NK-92 (cell line): ENCODE measurements at regions not wholly inside any gene's neighbourhood (a gene's known extent, or its start where the extent isn't known, plus 50 kb on each side); places are given as distances from the start of the nearest gene placed in this dataset.
"Not testable (repeated sequence)": the region's sequence is repeated elsewhere in the genome, so short reads cannot be mapped to it uniquely, and the experiment has no call there.

ENCODE experiments used
- DNase-seq: peaks from one replicate; lab custom pipeline; 2025; ENCODE audit not compliant: unreplicated experiment; lab: John Stamatoyannopoulos, UW

DNA sequence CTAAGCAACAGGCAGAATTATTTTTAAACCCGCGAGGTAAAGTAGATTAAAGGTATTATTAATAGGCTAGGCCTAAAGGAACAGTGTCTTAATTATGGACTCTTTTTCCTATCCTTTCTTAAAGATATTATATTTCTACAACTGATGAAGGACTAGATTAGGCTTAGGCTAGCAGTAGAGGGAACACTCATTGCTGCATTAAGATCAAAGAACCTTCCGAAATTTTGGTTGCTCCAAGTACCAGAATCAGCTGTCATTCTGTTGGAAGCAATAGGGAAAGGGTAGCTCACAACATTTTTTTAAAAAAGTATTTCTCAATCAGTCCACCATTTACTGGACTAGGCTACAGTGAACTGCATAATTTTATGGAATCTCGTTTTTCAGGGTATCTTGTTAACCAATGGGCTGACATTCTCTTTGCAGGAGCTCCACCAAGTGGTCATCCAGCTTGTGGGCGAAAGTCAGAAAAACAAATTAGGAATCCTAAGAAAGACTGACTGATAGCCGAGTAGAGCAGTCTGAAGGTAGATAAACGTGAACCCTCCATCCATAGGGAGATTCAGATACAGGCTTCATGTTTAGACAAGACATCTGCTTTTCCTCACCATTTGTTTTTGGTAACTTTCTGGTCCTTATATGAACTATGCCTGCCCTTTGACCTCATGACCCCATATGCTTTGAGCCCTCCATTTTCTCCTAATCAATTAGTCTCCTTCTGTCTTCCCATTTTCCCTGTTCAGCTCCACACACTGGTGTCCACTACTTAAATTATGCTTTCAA lies 103.6 kb upstream of the CHD1 start:
- no peak for DNase-seq

DNA sequence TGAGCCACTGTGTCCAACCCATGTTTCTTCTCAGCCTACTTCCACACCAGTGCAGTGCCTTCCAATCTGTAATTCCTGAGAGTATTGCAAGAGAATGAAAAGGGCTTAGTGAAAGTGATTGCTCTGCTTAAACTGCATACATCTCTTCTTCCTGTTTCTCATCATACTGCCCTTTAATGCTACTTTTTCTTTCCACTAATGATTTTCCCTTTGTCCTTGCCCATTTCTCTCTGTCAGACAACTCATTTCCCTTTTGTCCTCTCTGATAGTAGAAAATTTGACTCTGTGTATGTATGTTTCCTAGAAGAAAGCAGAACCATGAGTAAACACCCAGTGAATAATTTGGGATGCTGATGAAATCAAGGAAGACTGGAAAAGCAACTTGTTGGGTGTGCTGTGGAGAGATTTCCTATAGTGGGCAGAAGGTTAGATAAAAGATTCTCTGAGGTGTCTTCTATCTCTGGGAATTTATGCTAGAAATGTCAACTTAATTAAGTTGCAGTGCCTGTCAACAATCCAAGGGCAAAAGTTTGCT lies 102.2 kb upstream of the CHD1 start:
- DNase-seq, result no peak

DNA sequence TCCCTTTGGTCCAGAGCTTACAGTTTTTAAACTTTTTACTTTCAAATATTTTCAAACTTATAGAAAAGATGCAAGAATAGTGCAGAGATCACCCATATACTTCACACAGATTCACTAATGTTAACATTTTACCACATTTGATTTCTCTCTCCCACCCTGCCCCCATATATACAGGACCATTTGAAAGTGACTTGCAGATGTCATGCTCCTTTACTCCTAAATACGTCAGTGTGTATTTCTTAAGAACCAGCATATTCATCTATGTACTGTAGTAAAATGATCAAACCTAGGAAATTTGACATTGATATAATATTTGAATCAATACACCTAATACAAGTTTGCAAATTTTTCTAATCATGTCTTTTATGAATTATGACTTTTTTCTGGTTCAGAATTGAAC lies 100.4 kb upstream of the CHD1 start:
- DNase-seq, result no peak

DNA sequence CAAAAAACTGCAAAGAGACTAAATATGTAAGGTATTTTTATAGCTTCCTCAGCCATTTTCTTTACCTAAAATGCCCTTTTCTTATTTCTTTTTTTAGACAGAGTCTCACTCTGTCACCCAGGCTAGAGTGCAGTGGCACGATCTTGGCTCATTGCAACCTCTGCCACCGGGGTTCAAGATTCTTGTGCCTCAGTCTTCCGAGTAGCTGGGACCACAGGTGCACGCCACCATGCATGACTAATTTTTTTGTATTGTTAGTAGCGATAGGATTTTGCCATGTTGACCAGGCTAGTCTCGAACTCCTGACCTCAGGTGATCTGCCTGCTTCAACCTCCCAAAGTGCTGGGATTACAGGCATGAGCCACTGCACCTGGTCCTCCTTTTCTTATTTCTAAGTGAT lies 99.4 kb upstream of the CHD1 start:
- not testable (repeated sequence) for DNase-seq

DNA sequence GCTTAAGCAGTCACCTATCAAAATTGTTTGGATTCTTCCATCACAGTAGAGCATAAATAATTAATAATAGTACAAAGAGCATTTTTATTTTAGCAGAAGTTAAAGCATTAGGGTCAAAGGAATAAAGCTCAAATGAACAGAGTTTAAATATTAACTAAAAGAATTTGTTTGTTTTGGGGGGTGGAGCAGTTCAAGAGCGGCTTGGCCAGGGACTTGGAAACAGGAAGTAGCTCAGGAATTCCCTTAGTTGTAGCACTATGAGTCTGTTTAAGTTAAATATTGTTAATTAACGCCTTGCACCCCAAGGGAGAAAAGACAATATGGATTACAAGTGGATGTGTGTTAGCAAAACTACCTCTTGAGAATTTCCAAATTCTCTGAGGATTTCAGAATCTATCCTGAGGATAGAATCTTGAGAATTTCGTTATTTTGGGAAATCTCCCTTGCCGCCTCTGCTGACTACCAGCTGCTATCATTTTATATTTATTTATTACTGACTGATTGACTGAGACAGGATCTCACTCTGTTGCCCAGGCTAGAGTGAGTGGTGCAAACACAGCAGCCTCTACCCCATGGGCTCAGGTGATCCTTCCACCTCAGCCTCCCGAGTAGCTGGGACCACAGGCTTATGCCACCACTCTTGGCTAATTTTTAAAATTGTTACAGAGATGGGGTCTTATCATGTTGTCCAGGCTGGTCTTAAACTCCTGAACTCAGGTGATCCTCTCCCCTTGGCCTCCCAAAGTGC lies 96.7 kb upstream of the CHD1 start:
- DNase-seq, result no peak

DNA sequence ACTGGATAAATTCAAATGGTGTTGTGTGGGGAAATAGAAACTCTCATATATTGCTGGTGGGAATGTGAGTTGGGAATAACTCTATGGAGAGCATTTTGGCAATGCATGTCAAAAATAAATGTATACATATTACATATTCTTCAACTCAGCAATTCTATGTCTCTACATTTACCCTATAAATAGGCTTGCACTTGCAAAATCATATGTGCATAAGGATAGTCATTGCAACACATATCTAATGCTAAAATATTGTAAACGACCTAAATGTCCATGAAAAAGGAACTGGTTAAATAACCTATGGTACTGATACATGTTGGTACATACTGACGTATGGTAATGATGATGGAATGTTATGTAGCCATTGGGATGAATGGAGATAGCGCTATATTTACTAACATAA lies 94.5 kb upstream of the CHD1 start:
- no peak for DNase-seq

DNA sequence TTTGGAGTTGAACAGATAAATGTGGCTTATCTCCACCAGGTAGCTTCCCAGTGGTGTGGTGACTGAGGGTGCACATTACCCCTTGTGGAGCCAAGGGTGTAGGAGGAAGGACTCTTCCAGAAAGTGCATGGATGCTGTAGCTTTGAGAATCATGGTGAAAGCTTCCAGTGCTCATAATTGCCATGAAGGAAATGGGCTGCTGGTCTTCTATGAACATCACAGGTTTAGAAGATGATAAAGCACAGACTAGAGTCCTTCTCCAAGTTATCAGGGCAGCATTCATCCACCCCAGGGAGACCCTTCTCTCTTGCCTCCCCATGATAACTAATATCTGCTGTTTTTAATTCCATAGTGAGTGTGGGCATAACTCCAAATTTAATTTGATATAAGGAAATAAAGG lies 93.4 kb upstream of the CHD1 start:
- DNase-seq, result no peak

DNA sequence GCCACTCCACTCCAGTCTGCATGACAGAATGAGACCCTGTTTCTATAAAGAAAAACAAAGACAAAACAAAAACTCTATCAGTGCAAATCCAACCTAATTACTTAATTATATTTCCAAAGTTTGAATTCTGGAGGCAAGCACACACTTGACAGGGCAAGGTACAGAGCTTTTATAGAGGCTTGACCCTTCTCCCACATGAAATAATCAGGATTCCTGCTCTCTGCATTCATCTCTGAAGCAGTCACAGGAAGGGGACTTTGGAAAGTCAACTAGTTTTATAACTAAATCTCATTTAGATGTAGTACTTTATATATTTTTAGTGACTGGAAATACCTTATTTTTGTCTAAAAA lies 91.9 kb upstream of the CHD1 start:
- DNase-seq, result no peak

DNA sequence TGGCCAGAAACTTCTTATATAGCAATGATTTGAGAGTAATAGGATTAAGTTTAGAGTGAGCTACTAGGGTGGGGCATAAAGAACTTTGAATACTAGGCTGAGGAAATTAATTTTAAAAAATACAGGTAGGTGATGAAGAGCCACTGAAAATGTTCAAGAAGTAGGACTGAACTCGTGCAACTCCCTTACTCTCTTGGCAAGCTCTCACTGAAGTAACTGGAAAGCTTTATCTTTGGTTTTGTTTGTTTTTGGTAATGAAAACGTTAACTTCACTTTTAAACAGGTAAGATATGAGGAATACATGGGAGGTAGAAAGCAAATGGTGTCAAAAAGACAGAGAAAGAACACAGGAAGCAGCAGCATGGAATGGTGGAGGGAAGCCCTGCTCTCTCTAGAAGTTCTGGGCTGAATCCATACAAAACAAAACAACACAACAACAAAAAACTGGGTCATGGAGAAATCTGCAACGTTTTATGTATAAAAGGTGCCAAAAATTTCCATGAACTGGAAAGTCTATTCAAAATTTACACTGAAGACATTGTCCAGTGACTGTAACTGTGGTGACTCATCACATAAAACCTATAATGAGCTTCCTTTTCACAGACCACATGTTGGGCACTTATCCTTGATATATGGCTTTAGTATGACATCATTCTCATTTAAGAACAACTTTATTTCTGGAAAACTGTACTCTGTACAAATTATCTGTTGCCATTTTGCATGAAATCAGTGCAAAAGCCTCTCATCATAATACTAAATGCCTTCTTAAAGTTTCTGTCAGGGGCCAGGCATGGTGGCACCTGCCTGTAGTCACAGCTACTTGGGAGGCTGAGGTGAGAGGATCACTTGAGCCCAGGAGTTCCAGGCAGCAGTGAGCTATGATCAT lies 91.2 kb upstream of the CHD1 start:
- DNase-seq, result no peak

DNA sequence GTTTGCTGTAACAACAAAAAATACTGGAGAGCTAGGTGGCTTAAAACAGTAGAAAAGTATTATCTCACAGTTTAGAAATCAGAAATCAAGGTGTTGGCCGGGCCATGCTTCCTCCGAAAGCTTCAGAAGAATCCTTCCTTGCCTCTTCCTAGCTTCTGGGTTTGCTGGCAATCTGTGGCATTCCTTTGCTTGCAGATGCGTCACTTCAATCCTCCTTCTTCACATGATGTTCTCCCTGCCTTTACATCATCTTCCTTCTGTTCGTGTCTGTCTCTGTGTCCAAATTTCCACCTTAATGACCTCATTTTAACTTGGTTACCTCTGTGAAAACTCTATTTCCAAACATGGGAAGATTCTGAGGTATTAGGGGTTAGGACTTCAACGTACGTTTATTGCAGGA lies 90.4 kb upstream of the CHD1 start:
- no peak for DNase-seq

DNA sequence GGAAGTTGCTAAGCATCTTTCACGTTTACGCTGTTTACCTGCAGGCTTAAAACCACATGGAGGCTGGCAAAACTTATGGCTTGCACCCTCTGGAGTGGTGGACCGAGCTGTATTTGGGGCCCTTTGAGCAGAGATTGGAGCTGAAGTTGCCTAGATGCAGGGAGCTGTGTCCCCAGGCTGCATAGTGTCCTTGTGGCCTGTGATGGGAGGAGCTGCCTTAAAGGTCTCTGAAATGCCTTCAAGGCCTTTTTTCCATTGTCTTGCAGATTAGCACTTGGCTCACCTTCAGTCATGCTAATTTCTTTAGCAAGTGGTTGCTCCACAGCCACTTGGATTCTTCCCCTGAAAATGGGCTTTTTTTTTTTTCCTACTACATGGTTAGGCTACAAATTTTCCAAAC lies 81.5 kb upstream of the CHD1 start:
- DNase-seq, result no peak

DNA sequence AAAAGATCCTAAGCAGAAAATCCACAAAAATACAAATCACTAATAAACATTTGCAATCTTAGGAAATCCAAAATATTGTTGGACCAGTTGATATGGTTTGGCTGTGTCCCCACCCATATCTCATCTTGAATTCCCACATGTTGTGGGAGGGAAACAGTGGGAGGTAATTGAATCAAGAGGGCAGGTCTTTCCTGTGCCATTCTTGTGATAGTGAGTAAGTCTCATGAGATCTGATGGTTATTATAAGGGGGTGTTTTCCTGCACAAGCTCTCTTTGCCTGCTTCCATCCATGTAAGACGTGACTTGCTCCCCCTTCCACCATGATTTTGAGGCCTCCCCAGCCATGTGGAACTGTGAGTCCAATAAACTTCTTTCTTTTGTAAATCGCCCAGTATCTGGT lies 79.2 kb upstream of the CHD1 start:
- not testable (repeated sequence) for DNase-seq

DNA sequence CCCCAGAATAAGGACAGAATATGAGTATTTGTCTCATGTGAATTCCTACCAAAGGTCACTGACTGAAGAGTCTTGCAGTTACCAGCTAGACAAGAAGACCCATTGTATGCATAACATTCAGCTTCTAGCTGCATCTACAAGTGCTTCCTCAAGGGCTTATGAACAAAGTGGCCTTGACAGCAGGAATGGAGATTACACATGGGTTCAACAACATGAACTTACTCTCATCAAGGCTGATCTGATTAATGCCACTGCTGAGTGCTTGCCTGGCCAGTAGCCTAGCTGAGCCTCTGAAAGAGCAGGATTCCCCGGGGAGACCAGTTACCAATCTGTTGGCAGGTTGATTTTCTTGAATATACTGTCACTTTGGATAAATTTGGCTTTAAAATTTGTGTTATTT lies 76.7 kb upstream of the CHD1 start:
- DNase-seq, result no peak

DNA sequence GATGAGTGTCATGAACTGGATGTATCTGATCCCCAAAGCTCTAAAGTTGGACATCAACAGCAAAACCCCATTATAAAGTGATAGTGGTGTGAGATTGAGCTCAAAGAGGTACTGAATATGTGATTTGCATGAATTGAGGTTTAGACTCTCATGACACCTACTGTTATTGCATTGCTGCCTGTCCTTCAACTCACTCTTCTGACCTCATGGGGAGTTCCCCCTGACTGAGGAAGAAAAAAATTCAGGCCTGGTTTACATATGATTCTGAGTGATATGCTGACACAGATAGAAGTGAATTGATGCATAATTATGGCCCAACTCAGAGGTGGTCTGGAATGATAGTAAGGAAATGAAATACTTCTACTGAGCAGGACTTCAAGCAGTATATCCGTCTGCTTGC lies 76.2 kb upstream of the CHD1 start:
- no peak for DNase-seq

DNA sequence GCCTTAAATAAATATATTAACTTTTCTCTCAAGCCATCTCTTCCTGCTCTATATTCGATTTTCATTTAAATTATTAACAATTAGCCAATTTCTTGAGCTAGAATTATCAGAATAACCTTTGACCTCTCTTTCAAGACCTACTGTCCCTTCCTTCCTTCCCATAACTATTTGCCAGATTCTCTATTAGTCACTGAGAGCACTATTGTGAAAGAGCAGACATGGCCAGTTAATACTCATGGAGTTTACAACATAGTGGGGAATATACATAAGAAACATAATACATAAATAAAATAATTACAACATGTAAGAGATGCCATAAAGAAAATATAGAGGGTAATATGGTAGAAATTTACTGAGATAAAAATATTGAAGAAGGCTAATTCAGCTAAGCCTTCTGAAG lies 72.1 kb upstream of the CHD1 start:
- no peak for DNase-seq

DNA sequence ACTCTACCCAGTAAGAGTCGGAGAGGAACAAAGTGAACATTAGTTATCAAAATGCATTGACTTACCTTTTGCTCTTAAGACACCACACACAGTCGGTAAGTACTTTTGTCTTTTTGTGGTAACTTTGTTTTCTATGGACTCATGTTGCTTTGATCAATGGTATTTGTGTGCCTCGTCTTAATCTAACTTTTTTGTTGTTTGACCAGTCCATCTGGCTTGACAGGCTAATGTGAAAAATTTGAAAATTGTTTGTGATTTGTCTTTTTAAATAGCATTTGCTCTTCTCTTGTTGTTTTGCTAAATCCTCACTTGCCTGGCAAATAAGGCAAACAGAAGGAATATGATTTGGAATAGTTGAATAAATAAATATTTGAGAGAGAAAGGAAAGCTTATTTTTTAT lies 71.4 kb upstream of the CHD1 start:
- no peak for DNase-seq

DNA sequence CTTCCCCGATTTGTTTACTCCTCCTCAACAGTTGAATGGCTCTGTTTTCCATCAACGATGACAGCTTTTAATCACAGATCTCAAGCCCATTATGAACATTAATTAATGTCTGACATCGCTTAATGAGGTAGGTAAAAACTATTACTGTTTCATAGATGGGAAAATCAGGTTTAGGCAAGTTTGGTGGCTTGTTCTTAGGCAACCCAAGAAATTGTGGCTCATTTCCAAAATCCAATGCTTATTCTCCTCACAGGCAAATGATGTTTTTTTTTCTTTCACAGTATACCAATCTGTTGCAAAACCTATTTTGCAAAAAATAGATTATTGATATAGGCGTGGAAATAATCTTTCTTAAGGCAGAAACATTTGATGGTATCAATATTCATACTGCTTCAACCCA lies 70.8 kb upstream of the CHD1 start:
- no peak for DNase-seq

DNA sequence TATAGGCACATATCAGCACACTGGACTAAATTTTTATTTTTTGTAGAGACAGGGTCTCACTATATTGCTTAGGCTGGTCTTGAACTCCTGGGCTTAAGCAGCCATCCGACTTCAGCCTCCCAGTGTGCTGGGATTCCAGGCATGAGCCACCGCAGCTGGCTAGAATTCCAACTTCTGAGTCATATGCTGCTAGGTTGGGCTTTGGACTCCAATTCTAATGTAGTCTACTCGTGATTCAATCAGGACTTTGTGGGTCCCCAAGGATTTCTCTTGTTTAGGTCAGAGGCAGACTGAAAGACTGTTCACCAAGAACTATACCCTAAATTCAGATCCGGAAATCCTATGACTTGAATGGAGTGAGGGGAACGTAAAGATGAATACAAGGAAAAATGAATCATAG lies 68.2 kb upstream of the CHD1 start:
- no peak for DNase-seq

DNA sequence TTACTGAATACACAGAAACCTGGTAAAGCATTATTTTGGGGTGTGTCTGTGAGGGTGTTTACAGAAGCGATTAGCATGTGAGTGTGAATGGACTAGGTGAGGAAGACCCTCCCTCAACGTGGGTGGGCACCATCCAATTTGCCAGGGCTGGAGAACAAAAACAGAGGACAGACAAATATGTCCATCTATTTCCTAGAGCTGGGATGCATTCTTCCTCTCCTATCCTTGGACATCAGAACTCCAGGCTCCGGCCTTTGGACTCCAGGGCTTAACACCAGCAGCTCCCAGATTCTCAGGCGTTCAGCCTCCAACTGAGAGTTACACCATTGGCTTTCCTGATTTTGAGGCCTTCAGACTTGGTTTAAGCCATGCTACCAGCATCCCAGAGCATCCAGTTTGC lies 65.8 kb upstream of the CHD1 start:
- DNase-seq, result no peak

DNA sequence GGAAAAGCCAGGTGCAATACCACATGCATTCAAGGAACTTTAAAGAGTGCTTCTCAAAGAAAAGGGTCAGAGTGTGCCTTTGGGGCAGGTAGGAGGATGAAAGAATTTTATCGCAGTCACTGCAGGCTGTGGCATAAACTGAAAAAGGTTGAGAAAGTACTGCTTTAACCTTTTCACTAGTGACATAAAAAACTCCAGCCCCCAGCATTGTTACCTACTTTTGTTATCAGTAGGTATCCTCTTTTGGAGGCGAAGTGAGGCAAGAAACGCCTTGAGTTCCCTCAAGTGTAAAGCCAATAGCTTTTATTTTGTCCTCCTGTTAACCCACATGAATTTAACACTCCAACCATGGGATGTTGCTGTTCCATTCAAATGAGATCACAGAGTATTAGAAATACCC lies 64.7 kb upstream of the CHD1 start:
- DNase-seq, result no peak

DNA sequence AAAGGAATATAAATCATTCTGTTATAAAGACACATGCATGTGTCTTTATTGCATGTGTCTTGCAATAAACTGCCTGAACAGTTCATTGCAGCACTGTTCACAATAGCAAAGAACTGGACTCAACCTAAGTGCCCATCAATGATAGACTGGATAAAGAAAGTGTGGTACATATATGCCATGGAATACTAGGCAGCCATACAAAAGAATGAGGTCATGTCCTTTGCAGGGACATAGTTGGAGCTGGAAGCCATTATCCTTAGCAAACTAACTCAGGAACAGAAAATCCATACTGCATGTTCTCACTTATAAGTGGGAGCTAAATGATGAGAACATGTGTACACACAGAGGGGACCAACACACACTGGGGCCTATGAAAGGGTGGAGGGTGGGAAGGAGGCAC lies 63.7 kb upstream of the CHD1 start:
- no peak for DNase-seq

DNA sequence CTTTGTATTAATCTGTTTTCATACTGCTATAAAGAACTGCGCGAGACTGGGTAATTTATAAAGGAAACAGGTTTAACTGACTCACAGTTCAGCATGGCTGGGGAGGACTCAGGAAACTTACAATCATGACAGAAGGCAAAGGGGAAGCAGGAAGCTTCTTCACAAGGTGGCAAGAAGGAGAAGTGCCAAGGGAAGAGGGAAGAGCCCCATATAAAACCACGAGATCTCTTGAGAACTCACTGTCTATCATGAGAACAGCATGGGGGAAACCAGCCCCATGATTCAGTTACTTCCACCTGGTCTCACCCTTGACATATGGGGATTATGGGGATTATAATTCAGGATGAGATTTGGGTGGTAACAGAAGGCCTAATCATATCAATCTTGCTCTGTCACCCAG lies 60.9 kb upstream of the CHD1 start:
- no peak for DNase-seq
